ENCODE measurements at regions not wholly inside any gene's neighbourhood (a gene's known extent, or its start where the extent isn't known, plus 50 kb on each side); places are given as distances from the start of the nearest gene placed in this dataset.

- TF ChIP-seq CTCF (IDR thresholded peaks at IDR 0.05; ENCODE audit: insufficient read depth, low read length, poor library complexity, severe bottlenecking) (no peak), EZH2phosphoT487 (conservative IDR thresholded peaks at IDR 0.05; ENCODE audit: low read length) (no peak)
Measured at GRCh38 chr9:79984429-79985067, 412.8 kb downstream of the TLE4 start.
